OCI-LY7 (cell line): ENCODE measurements at regions not wholly inside any gene's neighbourhood (a gene's known extent, or its start where the extent isn't known, plus 50 kb on each side); places are given as distances from the start of the nearest gene placed in this dataset.

Source experiments
- EZH2phosphoT487 ChIP-seq: fragments of 200-600 bp; sonication (generic); IDR thresholded peaks from 2 replicates; pipeline ENCODE4 v1.6.1; 2018; ENCODE audit warnings: low read depth, borderline replicate concordance, mild to moderate bottlenecking, mixed run types, antibody characterized with exemption, low read length, moderate library complexity, mixed read lengths
- TF ChIP-seq, protein P1 (sequence below): fragments of 200-600 bp; sonication (generic); conservative IDR thresholded peaks from 2 replicates; pipeline ENCODE4 v1.5.1; 2014; ENCODE audit warnings: mild to moderate bottlenecking, antibody characterized with exemption, low read length, moderate library complexity, mixed read lengths

DNA sequence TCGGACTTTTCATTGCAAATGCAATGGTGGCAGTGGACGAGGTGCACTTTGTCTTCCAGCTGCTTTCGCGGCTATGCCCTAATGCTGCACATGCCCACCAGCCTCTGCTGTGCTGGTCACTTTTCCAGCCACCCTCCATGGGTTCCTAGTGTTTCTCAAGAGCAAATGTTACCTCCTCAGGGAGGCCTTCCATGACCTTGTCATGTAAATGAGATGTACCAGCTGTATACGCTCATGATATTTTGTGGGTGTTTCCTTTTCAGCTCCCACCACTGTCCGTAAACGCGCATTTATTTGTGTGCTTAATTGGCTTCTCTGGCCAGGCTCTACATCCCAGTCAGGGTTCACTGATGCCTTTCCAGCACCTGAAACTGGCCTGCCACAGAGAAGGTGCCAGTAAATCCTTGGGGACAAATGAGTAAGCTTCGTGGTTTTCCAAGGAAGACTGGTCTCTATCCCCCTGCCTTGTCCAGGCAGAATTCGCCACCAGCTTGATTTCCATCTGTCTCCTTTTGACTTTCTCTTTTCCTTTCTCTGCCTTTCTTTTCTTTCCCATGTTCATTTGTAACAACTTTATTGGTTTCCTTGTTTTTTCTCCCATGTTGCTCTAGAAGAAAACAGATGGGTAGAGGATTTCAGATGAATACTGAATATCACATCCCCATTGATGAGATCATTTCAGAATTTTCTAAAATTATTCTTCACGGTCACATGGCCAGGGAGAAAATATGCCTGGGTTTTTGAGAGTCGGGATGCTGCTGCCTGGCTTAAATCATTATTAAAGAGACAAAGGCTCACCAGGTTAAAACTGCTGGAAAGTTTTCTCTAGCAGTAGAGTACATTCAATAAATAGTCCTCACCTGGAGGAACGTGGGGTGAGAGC is 82.5 kb downstream of the CHST2 start:
- TF ChIP-seq, protein P1, sequence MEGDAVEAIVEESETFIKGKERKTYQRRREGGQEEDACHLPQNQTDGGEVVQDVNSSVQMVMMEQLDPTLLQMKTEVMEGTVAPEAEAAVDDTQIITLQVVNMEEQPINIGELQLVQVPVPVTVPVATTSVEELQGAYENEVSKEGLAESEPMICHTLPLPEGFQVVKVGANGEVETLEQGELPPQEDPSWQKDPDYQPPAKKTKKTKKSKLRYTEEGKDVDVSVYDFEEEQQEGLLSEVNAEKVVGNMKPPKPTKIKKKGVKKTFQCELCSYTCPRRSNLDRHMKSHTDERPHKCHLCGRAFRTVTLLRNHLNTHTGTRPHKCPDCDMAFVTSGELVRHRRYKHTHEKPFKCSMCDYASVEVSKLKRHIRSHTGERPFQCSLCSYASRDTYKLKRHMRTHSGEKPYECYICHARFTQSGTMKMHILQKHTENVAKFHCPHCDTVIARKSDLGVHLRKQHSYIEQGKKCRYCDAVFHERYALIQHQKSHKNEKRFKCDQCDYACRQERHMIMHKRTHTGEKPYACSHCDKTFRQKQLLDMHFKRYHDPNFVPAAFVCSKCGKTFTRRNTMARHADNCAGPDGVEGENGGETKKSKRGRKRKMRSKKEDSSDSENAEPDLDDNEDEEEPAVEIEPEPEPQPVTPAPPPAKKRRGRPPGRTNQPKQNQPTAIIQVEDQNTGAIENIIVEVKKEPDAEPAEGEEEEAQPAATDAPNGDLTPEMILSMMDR = no peak
- TF ChIP-seq EZH2phosphoT487 = no peak
